ENCODE measurements at regions not wholly inside any gene's neighbourhood (a gene's known extent, or its start where the extent isn't known, plus 50 kb on each side); places are given as distances from the start of the nearest gene placed in this dataset.

DNA sequence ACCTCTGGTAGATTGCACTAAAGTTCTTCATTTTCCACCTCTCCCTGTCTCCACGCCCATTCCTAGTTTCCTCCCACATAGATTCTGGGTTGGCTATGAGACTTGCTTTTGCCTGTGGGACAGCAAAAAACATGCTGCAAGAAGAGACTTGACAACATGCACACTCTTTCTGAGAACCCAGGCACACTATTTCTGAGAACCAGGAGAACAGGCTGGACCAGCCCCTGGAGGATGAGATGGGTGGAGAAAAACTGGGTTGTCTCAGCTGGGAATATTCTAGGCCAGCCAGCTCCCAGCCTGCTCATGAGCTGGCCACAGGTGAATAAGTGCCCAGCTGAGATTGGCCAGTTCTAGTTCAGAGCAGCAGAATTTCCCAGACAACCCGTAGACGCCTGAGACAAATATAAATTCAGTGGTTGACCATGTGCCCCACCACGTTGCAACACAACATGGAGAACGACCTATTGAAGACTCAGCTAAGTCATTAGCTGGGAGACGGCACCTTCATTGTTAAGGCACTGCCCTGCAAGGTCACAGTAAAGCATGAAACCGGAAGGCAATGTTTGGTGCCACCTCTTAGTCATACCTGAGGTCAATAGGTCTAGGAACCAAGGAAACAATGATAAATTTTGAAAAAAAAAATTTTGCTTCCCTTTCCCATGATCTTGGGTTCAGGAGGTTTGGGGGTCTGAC is 92.7 kb upstream of the AKR1E2 start:
- DNase-seq = no peak

DNA sequence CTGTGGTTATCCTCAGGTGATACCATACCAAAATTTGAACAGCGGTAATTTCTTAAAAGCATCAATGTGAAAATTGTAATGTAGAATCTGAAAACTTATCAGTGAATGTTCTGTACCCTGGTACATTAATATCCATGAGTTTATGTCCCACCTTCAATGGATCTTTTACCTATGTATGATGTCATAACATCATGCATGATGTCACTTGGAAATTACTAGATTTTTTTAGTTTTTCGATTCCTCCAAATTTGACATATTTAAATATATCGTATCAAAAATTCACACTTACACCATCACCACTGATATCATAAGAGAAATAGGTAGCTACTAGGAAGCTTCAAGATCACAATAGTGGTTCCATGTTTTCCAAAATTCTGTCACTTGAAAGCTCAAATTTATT is 95.0 kb upstream of the AKR1E2 start:
- DNase-seq = no peak

DNA sequence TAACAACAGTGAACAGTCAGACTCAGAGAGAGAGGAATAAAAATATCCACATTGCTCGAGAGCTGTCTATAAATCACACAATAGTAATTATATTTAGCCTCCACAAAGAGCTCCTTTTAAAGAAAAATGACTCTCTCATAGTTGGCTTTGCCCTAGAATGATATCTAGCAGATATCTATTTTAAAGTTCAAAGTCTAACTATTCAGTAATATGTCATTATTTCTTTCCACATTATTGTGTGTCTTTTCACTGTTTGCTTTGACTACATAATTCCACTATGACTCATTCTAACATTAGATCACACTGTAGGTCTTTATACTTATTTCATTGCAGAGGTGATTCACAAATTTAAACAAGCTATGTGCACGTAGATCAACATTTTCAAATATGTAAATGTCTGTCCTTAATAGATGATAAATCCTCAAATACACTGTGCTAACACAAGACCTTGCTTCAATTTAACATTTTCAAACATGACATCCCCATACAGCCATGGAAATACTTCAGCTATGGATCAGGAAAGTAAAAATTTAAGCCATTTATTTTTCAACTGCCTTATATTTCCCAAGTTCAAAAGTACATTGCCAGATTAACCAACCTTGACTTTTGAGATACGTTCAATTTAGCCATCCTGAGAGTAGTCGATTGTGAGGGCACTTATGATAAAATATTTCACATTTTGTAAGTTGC is 99.9 kb upstream of the AKR1E2 start:
- DNase-seq = peak in 2 of 3 donors; percentile 41 to 75

DNA sequence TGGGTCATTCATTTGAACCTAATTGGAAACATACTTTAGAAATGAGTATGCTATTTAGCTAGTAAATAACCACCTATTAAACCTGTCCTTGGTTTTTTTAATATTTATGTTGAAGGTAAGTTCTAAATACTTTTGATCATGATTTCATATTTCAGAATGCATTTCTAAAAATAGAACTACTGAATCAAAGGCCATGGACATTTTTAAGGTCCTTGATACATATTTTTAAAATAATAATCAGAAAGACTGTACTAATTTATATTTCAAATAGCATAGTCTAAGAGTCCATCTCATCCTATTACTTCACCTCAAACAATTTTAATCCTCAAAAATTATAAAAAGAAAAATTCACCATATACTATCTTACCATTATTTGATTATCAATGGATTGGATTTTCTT is 102.1 kb upstream of the AKR1E2 start:
- no peak for DNase-seq

DNA sequence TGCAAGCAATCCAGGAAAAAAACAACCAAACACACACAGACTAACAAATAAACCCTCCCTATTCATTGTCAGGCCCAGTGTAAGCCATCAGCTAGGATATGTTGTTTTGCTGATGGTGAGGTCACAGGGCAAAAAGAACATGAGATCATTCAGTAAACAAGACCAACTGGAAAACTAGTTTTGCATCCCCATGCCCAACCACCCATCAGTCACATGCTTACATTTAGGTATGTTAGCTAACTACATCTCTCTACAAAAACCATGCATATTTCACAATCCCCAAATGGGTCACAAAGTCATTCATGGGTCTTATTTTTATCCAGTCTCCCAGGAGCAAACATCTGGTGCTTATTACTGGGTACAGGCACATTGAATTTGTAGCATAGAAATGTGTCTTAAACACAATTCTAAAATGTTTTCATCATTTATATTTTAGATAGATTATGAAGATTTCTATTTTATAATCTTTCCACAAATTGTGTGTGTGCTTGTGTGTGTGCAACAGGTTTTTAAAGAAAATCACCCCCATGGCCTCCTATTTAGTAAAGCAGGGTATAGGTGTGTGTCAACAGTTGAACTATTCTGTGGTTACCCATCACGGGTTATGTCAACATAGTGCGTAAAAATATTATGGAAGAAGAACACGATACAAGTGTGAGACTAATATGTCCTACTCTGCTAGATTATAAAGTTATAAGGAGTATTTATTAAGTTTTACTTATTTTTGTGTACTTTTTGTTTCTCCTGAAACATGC is 103.8 kb upstream of the AKR1E2 start:
- DNase-seq = peak in 2 of 3 donors; percentile 37 to 64

DNA sequence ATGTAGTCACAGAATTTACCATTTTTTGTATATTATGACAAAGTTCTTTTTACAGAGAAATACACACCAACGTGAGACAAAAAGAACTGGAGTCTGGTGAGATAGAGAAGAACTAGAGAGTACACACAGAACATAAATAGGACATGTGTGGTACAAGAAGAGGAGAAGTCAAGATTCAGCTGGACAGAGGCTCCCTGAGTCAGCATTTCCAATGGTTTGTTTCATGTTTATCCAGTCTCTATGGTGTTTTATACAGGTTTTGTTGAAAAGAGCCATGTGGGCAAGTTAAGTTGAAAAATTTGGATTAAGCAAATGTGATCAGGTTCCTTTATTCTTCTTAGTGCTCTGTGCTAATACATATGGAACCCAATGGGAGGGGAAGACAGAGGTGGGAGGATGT is 105.5 kb upstream of the AKR1E2 start:
- DNase-seq = peak in 1 of 3 donors; percentile 20

DNA sequence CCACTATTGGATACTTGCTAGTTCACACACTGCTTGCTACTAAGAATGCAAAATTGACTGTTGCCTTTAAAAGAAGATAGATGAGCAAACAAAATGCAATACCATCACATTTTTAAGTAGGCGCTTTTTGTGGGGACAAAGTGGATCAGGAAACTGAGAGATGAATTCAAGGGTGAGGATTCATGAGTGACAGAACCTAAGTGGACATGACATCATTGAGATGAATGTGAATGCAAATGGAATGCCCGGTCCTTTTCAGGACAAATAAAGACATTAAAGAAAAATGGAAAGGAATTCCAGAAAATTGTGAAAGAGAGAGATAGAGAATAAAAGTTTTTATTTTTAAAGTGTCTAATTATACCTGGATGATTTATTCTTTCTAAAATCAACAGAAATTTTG is 106.3 kb upstream of the AKR1E2 start:
- no peak for DNase-seq

DNA sequence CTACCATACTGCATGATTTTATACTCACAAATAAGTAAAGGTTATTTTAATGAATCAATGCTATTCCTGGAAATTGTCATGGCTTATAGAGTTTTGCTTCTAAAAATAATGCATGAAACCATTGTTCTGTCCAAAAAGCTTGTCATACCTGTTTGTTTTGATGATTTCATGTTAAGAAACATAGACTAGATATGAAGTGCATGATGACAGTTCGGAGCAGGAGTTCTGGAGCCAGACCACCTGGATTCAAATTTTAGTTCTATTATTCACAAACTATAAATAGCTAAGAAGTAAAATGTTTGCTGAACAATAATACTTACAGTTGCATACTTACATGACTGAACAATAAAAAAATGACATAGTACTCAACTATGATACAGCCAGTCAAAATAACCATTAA is 107.0 kb upstream of the AKR1E2 start:
- DNase-seq = peak in 2 of 3 donors; percentile 14 to 27

DNA sequence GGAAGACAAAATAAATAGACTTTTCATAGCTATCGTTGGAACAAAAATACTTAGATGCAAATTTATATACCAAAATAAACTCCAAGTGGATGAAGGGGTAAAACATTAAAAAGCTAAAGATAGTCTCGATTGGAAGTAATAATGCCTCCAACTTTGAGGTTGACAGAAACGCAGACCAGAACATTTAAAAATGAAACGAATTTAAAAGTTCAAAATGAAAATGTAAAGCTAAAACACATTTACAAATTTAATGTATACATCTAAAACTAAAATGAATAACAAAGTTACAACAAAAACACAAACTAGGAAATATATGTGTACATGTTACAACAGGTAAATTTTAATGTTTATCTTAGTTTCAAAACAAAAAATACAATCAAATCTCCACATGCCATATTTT is 107.5 kb upstream of the AKR1E2 start:
- DNase-seq = no peak

DNA sequence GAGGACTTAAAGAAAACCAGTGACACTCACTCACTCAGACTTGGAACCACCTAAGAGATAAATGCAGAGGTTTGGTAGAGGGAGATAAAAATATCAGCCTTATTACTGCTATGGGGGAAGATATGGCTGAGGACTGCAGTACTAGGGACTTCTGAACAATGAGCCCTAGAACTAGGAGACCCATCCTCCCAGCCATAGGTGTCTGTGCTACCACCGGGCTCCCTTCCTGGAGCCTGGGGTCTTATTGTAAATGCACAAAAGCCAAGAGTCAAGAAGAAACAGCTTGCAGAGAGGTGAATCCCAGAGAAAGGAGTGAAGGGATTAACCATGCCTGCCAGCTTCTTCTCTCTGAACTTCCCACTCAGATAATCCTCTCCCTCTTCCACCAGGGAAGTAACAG is 108.3 kb upstream of the AKR1E2 start:
- DNase-seq = no peak

DNA sequence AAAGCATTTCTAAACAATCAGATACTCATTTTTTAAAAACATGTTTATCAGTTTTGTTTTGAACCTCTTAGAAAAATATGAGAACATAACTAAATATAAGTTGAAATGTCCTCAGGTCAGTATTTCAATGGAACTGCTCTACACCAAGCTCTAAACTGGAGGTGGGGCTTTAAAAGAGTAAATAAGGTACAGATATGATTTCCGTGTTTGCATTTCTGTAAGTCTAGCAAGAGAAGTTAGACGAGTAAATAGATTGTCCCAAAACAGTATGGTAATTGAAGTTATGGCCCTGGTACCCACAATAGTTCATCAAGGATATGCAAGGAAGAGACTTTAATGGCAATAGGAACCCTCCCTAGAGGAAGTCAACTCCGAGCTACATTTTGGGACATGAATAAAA is 115.1 kb upstream of the AKR1E2 start:
- no peak for DNase-seq

DNA sequence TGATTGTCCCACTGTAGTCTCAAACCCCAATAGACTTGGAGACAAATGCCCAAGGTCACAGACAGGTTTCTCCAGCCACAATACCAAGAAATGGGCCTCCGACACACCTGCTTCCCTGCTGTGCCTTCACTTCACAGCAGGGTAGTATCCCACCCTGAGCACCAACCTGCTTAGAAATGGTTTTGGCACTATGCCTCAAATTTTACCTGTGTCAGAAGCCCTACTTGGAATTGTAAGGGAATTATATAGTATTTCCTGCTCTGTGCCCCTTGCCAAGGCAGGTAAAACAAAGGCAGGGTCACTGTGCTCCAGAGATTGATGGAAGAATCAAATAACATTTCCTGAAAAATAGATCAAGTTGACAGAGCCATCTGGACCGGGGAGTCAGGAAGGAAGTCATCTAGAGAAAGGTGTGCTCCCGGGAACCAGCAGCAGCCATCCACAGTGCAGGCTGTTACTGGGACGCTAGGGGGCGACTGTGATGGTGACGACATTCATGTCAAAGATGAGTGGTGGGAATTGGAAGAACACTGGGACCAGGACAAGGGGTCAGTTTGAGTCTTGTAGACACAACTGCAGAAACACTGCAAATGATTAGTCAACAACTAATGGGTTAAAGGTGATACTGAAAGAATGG is 117.8 kb upstream of the AKR1E2 start:
- DNase-seq = no peak

DNA sequence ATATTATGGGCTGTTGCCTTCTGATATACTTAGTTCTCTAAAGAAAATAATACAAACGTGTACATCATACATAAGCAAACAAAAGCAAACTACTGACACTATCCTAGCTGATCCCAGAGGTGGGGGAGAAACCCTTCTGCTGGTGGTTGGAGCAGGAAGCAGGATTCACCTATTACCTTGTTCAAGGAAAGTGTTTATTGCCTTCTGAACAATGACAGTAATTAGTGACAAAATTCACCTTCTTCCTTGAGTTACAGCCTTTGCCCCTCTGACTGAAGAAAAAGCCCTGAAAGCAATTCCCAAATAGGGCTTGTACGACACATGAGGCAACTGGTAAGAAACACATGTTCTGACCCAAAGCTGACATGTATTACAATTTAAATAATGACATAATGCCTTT is 118.8 kb upstream of the AKR1E2 start:
- DNase-seq = no peak

DNA sequence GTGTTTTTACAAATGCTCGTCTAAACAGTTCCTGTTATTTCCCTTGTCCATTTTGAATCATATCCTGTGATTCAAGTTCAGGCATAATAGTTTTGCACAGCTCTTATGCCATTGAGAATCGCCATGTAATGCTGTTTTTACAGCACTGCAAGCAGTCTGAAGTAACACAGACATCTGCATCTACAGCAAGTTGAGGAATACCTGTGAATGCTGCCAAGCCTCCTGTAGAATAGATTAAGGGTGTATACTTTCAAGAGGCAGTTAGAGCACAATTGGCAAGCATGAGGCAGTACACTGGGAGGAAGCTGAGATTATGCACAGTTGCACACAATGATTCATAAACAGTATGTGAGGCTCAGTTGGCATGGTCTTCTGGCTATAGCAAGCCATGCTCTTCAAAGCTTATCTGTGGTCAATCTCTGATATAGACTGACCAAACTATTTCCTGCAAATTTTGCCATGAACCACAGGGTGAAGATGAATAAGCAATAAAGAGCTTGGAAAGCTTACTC is 121.9 kb upstream of the AKR1E2 start:
- peak; percentile 65 to 84 (median 81) for DNase-seq

DNA sequence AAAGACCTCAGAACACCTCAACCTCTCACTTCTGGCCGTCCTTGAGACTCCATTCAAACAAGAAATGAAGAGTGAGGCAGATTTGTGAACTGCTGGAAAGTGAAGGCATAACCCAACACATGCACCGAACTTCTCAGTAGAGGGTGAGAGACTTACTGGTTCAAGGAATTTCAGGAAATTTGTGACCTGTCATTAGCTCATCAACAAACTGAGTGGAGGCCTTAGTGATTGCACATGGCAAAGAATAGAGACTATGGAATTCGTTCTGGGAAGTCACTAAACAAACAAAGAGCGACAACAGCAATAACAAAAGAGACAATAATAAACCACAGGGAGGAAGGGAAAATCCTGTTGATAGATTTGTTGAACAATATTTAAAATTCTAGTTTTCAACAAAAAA is 125.0 kb upstream of the AKR1E2 start:
- DNase-seq = no peak

DNA sequence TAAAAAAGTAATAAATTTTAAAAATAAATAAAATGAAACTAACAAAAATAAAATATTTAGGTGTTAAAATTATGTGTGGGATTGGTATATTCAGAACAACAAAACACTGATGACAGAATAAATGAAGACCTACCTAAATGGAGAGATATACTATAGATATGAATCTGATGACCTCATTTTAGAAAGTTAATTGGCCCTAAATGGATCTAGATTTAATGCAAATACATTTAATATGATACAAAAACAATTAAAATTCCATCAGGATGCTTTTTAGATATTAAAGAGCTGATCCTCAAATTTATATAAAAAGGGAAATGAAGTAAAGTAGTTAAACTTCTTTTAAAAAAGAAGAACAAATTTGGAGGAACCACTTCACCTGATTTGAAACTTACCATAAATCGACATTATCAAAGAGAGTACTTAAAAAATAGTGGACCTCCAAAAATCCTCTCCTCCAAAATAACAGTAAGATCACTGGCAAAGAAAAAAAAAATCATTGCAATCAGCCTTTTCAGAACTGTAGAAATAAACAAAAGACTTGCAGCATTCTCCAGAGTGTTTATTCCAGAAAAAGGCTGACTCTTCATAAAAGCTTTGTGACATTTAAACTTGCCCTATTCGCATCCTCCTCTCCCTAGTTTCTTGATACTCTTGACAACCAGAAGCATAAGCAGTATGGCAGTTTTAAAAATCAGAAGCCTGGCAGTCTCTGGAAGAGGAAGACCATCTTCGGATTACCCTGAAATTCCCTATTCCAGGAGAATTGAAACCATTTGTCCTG is 125.9 kb upstream of the AKR1E2 start:
- DNase-seq = no peak

DNA sequence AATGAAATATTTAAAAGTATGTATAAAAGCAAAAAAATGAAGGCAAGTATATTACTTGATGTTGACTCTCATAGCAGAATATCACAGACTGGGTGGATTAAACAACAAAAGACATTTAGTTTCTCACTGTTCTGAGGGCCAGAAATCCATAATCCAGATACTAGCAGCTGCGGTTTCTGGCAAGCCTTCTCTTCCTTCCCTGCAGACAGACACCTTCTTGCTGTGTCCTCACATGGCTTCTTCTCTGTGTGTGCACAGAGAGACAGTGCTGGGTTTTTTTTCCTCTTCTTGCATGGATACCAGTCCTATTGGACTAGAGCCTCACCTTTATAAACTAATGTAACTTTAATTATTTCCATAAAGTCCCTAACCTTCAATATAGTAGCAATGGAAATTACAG is 127.9 kb upstream of the AKR1E2 start:
- DNase-seq = peak; percentile 42 to 71 (median 57)

DNA sequence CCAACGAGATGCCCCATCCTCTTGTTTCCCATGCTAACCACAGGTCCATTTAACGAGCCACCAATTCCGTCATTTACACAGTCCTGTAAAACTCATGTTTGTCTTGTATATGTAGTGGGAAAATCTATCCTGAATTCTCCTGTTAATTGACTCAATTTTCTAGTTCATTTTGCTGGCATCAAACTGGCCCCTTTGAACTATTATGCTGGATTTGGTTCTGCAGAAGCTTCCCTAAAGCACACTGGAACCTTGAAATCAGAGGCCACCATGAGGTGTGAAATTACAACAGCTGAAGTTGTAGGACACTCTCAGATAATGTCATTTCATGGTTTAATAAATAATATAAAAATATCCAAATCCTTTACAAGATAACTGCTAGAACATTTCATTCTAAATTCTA is 129.8 kb upstream of the AKR1E2 start:
- DNase-seq = no peak

DNA sequence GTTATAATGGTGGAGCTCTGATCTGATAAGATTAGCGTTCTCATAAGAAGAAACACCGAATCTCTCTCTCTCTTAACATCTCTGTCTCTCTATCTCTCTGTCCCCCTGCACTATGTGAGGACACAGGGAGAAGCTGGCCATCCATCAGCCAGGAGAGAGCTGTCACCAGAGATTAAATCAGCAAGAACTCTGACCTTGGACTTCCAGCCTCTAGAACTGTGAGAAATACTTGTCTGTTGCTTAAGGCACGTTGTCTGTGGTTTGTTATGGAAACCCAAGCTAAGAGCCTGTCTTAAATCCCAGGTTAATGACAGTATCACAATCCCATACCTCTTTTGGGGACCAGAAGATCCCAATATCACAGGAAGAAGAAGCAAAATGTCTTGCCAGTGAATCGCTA is 132.0 kb upstream of the AKR1E2 start:
- no peak for DNase-seq

DNA sequence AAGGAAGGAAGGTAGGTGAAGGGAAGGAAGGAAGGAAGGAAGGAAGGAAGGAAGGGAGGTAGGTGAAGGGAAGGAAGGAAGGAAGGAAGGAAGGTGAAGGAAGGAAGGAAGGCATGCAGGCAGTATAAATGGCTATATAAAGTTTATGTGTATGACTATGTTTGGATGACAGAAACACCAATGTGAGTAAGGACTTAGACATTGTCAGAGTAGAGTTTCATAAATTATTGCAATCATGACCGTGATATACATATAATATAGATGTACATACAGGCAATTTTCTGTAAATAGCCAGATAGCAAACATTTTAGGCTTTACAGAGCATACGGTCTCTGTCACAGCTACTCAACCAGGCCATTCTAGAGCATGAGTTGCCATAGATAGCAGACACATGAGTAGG is 133.8 kb upstream of the AKR1E2 start:
- no peak for DNase-seq

DNA sequence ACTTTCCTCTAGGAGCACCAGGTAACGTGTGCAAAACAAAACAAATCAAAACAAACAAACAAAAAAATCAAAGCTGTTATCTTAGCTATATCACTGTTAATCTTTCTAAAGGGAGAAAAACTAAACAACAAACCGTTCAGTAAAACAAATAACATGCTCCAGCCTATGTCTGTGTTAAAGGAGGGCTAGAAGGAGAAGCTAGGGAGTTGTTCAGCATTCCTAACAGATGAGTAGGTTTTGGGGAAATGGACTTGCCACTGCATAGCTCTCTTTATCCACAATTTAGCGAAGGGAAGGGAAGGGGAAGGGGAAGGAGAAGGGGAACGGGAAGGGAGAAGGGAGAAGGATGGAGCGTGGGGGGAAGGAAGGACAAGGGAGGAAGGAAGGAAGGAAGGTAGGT is 134.2 kb upstream of the AKR1E2 start:
- no peak for DNase-seq

DNA sequence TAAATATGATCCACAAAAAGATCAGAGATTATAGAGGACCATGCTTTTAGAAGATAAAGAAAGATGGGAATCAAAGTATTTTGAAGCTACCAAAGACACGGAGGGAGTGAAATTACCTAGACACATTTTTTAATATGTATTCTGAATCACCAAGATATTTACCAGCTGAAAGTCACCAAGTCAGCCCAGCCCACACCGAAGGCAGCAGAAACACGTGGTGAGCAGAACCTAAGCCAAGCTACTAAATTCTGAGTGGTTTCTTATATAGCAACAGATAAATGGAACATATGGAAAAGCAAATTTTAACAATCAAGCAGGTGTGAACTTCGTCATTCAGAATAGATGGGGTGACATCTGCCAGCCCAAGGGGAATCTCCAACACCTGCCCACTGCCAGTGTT is 134.7 kb upstream of the AKR1E2 start:
- no peak for DNase-seq

Data from muscle of back (tissue), 3 donors.